ENCODE measurements at regions not wholly inside any gene's neighbourhood (a gene's known extent, or its start where the extent isn't known, plus 50 kb on each side); places are given as distances from the start of the nearest gene placed in this dataset.

DNA sequence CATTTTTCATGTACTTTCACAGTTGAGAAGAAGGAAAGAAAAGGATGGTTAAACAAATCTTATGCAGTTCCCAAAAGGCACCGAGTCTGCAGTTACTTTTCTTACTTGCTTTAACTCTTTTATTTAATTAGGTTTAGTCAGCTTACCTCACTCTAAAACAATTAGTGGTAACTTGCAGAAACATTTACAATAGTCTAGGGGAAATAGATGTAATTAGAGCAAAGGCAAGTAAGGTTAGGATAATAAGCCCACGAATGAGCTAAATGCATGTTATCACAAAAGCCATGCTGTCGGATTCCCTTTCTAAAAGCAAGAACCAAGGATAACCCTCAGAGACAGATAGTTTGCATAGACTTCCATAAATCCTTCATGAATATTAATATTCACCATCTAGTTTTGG, 82.0 kb upstream of the VCX2 start:
- ATAC-seq (ENCODE audit: low FRiP score) (no peak), DNase-seq (ENCODE audit: low spot score) (no peak)
- TF ChIP-seq, protein P1, sequence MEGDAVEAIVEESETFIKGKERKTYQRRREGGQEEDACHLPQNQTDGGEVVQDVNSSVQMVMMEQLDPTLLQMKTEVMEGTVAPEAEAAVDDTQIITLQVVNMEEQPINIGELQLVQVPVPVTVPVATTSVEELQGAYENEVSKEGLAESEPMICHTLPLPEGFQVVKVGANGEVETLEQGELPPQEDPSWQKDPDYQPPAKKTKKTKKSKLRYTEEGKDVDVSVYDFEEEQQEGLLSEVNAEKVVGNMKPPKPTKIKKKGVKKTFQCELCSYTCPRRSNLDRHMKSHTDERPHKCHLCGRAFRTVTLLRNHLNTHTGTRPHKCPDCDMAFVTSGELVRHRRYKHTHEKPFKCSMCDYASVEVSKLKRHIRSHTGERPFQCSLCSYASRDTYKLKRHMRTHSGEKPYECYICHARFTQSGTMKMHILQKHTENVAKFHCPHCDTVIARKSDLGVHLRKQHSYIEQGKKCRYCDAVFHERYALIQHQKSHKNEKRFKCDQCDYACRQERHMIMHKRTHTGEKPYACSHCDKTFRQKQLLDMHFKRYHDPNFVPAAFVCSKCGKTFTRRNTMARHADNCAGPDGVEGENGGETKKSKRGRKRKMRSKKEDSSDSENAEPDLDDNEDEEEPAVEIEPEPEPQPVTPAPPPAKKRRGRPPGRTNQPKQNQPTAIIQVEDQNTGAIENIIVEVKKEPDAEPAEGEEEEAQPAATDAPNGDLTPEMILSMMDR (IDR thresholded peaks at IDR 0.05): no peak

DNA sequence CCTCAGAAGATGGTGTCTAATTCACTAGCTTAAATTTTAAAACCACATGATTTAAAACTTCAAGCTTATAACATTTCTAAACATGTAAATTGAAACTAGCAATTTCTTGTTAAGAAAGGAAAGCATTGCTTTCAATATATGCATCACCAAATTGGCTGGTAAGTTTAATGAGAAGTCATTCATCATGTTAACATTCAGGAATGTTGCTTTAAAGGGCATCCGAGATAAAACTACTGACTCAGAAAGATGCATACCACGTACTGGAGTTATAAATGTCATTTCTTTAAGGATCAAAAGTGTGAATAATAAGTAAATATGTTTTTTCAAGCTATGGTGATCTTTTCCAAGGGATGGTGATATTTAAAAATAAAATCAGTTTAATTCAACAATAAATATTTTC, 83.3 kb upstream of the VCX2 start:
- no peak for ATAC-seq (ENCODE audit: low FRiP score)
- DNase-seq (ENCODE audit: low spot score): no peak
- TF ChIP-seq, protein P1 (IDR thresholded peaks at IDR 0.05): no peak

DNA sequence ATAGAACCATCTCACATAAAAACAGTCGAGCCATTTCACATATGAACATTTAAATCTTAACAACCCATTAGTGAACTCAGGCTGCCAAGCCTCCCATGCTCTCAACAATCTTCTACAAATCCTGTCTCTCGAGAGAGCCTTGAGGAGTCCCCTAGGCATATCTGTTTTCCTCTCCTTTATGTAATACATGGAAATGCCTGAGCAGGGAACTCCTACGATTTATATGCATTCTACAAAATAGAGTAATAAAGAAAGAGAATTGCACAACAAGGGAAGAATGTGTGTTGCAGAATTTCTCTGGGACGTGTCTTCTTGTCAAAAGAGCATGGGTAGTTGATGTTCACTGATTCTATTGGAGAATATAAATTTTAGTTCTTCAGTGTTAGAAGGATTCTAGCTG, 101.8 kb upstream of the VCX2 start:
- no peak for ATAC-seq (ENCODE audit: low FRiP score)
- TF ChIP-seq, protein P1 (IDR thresholded peaks at IDR 0.05): no peak
- DNase-seq (ENCODE audit: low spot score): no peak

- TF ChIP-seq, protein P1 (IDR thresholded peaks at IDR 0.05): no peak
- ATAC-seq (ENCODE audit: low FRiP score): no peak
- DNase-seq (ENCODE audit: low spot score): no peak
These were observed 102.4 kb upstream of the VCX2 start for GRCh38 chrX:8273451-8273895.

DNA sequence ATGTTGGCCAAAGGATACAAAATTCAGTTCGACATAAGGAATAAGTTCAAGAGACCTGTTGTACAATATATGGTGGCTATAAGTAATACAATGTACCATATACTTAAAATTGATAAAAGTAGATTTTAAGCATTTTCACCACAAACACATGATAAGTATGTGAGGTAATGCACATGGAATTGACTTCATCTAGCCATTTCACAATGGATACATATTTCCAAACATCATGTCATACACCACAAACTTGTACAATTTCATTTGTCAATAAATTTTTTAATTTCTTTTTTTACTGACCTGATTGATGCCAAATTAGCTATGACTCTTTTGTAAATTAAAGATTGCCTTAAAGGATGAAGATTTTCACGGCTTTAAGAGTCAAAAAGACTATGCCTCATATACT, 103.1 kb upstream of the VCX2 start:
- TF ChIP-seq, protein P1 (IDR thresholded peaks at IDR 0.05): no peak
- no peak for ATAC-seq (ENCODE audit: low FRiP score)

GRCh38 chrX:8278557-8278956, 107.5 kb upstream of the VCX2 start:
- TF ChIP-seq, protein P1 (IDR thresholded peaks at IDR 0.05): no peak
- DNase-seq (ENCODE audit: low spot score): no peak
- no peak for ATAC-seq (ENCODE audit: low FRiP score)

More for the DNA sequence above, 103.1 kb upstream of the VCX2 start:
- no peak for DNase-seq (ENCODE audit: low spot score)

- no peak for DNase-seq (ENCODE audit: low spot score)
- no peak for ATAC-seq (ENCODE audit: low FRiP score)
- TF ChIP-seq, protein P1 (IDR thresholded peaks at IDR 0.05): no peak
These were observed 108.3 kb upstream of the VCX2 start for GRCh38 chrX:8279323-8279722.
